GM23248 (cell line): ENCODE measurements at regions not wholly inside any gene's neighbourhood (a gene's known extent, or its start where the extent isn't known, plus 50 kb on each side); places are given as distances from the start of the nearest gene placed in this dataset.

Experiments used
- EZH2 ChIP-seq: fragments of 200-600 bp; sonication (generic); IDR thresholded peaks from 2 replicates; pipeline ENCODE4 v1.6.1; 2018; ENCODE audit warnings: antibody characterized with exemption, mild to moderate bottlenecking; ENCODE audit not compliant: insufficient read depth, poor library complexity, severe bottlenecking
- EZH2phosphoT487 ChIP-seq: fragments of 200-600 bp; sonication (generic); IDR thresholded peaks from 2 replicates; pipeline ENCODE4 v1.6.1; 2018; ENCODE audit warnings: antibody characterized with exemption, moderate library complexity, mild to moderate bottlenecking, low read depth; ENCODE audit not compliant: insufficient read depth

DNA sequence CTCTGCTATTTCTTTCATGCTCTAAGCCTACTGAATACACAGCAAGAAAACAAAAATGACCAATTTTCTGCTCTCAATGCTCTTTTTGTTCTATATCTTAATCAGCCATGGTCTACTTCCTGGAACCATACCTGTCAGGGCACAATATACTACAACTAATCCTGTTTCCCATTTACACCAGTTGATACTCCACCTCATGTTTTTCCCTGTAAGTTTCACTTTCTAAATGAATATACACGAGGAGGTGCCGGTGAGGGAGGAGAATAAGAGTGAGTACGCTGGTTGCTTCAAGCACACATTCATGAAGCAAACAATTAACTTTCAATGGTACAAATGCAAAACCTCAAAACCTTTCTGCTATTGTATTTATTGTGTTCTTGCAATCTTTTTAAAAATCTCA is 443.1 kb upstream of the ID4 start:
- TF ChIP-seq EZH2, result no peak
- TF ChIP-seq EZH2phosphoT487, result no peak
